ENCODE measurements at regions not wholly inside any gene's neighbourhood (a gene's known extent, or its start where the extent isn't known, plus 50 kb on each side); places are given as distances from the start of the nearest gene placed in this dataset.

DNA sequence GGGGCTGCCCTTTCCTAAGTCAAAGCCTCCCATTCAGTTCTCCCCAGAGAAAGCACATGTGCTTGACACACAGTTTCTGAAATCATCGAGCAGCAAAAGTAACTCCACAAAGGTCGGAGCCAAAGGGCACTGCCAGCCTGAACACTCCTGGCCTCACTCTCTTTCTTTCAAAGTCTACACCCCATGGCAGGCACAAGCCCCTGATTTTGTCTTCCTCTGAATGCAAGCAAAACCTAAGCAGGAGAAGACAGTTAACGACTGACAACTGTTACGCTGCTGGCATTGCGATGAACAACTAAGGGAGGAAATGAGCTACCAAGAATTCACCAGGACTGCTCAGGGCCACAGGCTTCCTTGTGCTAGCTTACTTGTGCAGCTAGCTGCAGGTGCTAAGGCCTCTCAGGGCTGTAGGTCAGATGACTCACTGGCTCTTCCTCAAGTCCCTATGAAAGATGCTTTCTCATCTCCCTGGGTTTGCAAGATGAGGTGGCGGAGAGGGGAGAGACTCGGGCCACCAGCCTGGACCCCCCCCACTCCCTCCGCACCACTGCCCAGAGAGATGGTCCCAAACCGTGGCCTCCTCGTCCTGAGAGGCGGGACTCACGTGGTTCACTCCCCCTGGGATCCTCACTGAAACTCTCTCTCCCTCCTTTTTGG lies 208.2 kb downstream of the DLL1 start:
- Histone ChIP-seq H3K27me3 (ENCODE audit: control insufficient read depth in 2 of 2, insufficient read depth in 2 of 2, low read length in 2 of 2) (no peaks in the 10 kb centered on the region), H3K4me2 (replicated peaks; ENCODE audit: extremely low read depth, low read length, poor library complexity, severe bottlenecking) (no peak overlapping the region), H4K20me1 (ENCODE audit: insufficient read depth, low read length) (no peaks in the 10 kb centered on the region), H2AFZ (ENCODE audit: insufficient read depth, low read depth, low read length, poor library complexity, severe bottlenecking) (no peak overlapping the region), H3K9ac (ENCODE audit: insufficient read depth, low read length, poor library complexity, severe bottlenecking) (no peak overlapping the region), H3K79me2 (ENCODE audit: insufficient read depth, low read length) (no peaks in the 10 kb centered on the region), H3K4me3 (replicated peaks in 1 of 3; ENCODE audit: low read depth in 2 of 3, low read length in 3 of 3) (no peak overlapping the region), H3K9me3 (replicated peaks in 1 of 2; ENCODE audit: control insufficient read depth in 1 of 2, insufficient read depth in 1 of 2, low read length in 2 of 2) (no peaks in the 10 kb centered on the region), H3K4me1 (ENCODE audit: control insufficient read depth in 1 of 2, insufficient read depth in 2 of 2, low read length in 2 of 2) (no peaks in the 10 kb centered on the region), H3K36me3 (replicated peaks in 1 of 2; ENCODE audit: control insufficient read depth in 1 of 2, insufficient read depth in 2 of 2, low read length in 2 of 2) (no peaks in the 10 kb centered on the region), H3K27ac (ENCODE audit: low read depth in 1 of 2, low read length in 2 of 2) (no peak overlapping the region)
- H3K4me1 Mint-ChIP-seq, result no peaks in the 10 kb centered on the region
- peak in 2 of 3 donors; percentile 15 to 41 for DNase-seq
- no peak overlapping the region for H3K27ac Mint-ChIP-seq
- intact Hi-C loops (cut with micrococcal nuclease), result loop anchor here in 1 of 2 donors (10.0 kb wide), 1 partner anchor 48 kb away; no protein-coding TSS in a partner anchor
- peaks cover 4 to 14% (median 9%) of the 10 kb centered on the region in 3 donors for H3K27me3 Mint-ChIP-seq (ENCODE audit: low read depth in 3 of 3)
- no peaks in the 10 kb centered on the region for H3K36me3 Mint-ChIP-seq
- WGBS (ENCODE audit: insufficient coverage), result 23% methylated on average over 4 of the region's 12 CpGs
- no peak overlapping the region for H3K4me3 Mint-ChIP-seq
- TF ChIP-seq, protein P1, sequence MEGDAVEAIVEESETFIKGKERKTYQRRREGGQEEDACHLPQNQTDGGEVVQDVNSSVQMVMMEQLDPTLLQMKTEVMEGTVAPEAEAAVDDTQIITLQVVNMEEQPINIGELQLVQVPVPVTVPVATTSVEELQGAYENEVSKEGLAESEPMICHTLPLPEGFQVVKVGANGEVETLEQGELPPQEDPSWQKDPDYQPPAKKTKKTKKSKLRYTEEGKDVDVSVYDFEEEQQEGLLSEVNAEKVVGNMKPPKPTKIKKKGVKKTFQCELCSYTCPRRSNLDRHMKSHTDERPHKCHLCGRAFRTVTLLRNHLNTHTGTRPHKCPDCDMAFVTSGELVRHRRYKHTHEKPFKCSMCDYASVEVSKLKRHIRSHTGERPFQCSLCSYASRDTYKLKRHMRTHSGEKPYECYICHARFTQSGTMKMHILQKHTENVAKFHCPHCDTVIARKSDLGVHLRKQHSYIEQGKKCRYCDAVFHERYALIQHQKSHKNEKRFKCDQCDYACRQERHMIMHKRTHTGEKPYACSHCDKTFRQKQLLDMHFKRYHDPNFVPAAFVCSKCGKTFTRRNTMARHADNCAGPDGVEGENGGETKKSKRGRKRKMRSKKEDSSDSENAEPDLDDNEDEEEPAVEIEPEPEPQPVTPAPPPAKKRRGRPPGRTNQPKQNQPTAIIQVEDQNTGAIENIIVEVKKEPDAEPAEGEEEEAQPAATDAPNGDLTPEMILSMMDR (IDR thresholded peaks at IDR 0.05), result no peak
- peaks cover 0 to 5% (median 2%) of the 10 kb centered on the region in 7 donors for H3K9me3 Mint-ChIP-seq

DNA sequence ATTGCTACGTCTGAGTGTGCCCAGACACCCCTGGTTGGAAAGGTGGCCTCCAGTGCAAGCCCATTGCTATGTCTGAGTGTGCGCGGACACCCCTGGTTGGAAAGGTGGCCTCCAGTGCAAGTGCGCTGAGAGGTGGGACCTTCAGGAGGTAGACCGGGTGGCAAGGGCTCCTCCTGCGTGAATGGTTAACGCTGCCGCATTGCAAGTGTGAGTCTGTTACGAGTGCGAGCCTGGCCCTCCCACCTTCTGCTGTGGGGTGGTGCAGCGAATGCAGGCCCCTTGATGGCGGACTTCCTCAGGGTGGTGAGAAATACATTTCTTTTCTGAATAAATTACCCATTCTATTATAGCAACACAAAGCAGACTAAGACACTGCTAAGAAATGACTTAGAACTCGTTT lies 208.8 kb downstream of the DLL1 start:
- H2AFZ ChIP-seq (ENCODE audit: insufficient read depth, low read depth, low read length, poor library complexity, severe bottlenecking), result no peak overlapping the region
- H3K27me3 ChIP-seq (ENCODE audit: control insufficient read depth in 2 of 2, insufficient read depth in 2 of 2, low read length in 2 of 2), result no peaks in the 10 kb centered on the region
- no peaks in the 10 kb centered on the region for H4K20me1 ChIP-seq (ENCODE audit: insufficient read depth, low read length)
- no peaks in the 10 kb centered on the region for H3K36me3 ChIP-seq (replicated peaks in 1 of 2; ENCODE audit: control insufficient read depth in 1 of 2, insufficient read depth in 2 of 2, low read length in 2 of 2)
- Mint-ChIP-seq H3K27me3 (ENCODE audit: low read depth in 3 of 3) (peaks cover 4 to 14% (median 9%) of the 10 kb centered on the region in 3 donors), H3K36me3 (no peaks in the 10 kb centered on the region), H3K9me3 (peaks cover 0 to 5% (median 2%) of the 10 kb centered on the region in 7 donors), H3K4me1 (no peaks in the 10 kb centered on the region), H3K4me3 (no peak overlapping the region), H3K27ac (no peak overlapping the region)
- DNase-seq, result no peak
- H3K9ac ChIP-seq (ENCODE audit: insufficient read depth, low read length, poor library complexity, severe bottlenecking), result no peak overlapping the region
- TF ChIP-seq, protein P1 (IDR thresholded peaks at IDR 0.05), result no peak
- H3K27ac ChIP-seq (ENCODE audit: low read depth in 1 of 2, low read length in 2 of 2), result no peak overlapping the region
- 82% methylated on average over 5 of the region's 13 CpGs for WGBS (ENCODE audit: insufficient coverage)
- no peaks in the 10 kb centered on the region for H3K9me3 ChIP-seq (replicated peaks in 1 of 2; ENCODE audit: control insufficient read depth in 1 of 2, insufficient read depth in 1 of 2, low read length in 2 of 2)
- no peaks in the 10 kb centered on the region for H3K79me2 ChIP-seq (ENCODE audit: insufficient read depth, low read length)
- no peaks in the 10 kb centered on the region for H3K4me1 ChIP-seq (ENCODE audit: control insufficient read depth in 1 of 2, insufficient read depth in 2 of 2, low read length in 2 of 2)
- H3K4me2 ChIP-seq (replicated peaks; ENCODE audit: extremely low read depth, low read length, poor library complexity, severe bottlenecking), result no peak overlapping the region
- intact Hi-C loops (cut with micrococcal nuclease), result loop anchor here in 1 of 2 donors (10.0 kb wide), 1 partner anchor 47 kb away; no protein-coding TSS in a partner anchor
- H3K4me3 ChIP-seq (replicated peaks in 1 of 3; ENCODE audit: low read depth in 2 of 3, low read length in 3 of 3), result no peak overlapping the region

Data from CD14-positive monocyte (primary cell).